GM18520 (cell line): ENCODE measurements at regions not wholly inside any gene's neighbourhood (a gene's known extent, or its start where the extent isn't known, plus 50 kb on each side); places are given as distances from the start of the nearest gene placed in this dataset.
"Not testable (repeated sequence)": the region's sequence is repeated elsewhere in the genome, so short reads cannot be mapped to it uniquely, and the experiment has no call there.

Source experiments
- ATAC-seq: cut with Tn5 transposase; IDR thresholded peaks from one replicate; pipeline ENCODE4 v1.9.1; 2021; ENCODE audit not compliant: unreplicated experiment

DNA sequence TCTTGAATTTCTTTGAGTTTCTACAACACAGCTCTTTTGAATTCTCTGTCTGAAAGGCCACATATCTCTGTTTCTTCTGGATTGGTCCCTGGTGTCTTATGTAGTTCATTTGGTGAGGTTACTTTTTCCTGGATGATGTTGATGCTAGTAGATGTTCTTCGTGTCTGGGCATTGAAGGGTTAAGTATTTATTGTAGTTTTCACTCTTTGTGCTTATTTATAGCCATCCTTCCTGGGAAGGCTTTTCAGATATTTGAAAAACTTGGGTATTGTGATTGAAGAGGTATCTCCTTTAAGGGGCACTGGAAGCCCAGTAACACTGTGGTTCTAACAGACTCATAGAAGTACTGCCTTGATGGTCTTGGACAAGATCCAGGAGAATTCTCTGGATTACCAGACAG, 338.5 kb upstream of the SPRY2 start:
- no peak for ATAC-seq

DNA sequence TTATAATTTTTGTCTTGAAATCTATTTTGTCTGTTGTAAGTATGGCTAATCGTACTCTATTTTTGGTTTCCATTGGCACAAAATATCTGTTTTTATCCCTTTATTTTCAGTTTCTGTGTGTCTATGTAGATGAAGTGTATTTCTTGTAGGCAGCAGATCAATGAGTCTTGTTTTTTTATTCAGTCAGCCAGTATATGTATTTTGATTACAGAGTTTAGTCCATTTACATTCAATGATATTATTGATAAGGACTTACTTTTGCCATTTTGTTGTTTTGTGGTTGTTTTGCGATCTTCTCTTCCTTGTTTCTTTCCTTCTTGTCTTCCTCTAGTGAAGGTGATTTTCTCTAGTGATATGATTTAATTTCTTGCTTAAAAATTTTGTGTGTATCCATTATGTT, 336.3 kb upstream of the SPRY2 start:
- no peak for ATAC-seq

DNA sequence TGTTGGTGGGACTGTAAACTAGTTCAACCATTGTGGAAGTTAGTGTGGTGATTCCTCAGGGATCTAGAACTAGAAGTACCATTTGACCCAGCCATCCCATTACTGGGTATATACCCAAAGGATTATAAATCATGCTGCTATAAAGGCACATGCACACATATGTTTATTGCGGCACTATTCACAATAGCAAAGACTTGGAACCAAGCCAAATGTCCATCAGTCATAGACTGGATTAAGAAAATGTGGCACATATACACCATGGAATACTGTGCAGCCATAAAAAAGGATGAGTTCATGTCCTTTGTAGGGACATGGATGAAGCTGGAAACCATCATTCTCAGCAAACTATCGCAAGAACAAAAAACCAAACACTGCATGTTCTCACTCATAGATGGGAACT, 334.5 kb upstream of the SPRY2 start:
- ATAC-seq, result not testable (repeated sequence)

DNA sequence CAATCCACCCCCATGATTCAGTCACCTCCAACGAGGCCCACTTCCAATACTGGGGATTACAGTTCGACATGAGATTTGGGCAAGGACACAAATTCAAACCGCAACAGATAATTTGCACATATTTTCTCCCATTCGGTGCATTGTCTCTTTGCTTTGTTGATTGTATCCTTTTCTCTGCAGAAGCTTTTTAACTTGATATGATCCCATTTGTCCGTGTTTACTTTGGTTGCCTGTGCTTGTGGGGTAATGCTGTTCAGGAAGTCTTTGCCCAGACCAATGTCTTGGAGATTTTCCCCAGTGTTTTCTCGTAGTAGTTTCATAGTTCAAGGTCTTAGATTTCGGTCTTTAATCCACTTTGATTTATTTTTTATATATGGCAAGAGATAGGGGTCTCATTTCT, 330.8 kb upstream of the SPRY2 start:
- ATAC-seq, result no peak

DNA sequence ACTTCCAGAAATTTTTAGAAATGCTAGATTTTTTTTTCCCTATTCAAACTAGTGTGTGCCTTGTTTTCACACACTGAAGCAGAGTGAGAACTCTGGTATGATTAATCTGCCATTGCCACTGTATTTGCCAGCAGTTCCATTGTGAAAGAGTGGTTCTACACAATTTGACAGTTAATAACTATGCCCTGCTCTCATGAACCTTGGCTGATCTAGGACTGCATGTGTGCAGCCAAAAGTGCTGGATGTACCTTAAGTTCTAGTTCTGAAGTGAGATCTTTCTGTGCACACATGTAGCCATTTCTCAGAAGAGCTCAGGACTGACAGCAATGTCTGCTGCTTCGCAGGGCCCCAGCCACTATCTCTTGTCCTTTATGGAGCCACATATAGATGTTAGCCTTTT, 328.2 kb upstream of the SPRY2 start:
- ATAC-seq, result no peak

DNA sequence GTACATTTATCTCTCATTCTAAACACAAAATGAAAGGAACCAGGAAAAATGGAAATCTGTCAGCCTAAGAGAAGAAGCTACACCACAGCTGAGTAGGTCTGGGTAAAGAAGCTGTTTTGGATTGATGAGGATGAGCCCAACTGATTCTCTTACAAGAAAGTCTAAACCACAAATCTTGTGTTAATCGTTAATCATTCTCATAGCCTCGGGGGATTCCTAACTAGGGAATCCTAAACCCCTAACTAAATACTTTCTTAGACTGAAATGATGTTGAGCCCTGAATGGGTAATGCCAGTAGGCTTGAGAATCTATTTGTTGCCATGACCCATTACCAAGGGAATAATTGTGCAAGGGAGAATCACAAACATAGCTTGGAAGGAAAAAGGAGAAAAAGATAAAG, 327.5 kb upstream of the SPRY2 start:
- no peak for ATAC-seq

DNA sequence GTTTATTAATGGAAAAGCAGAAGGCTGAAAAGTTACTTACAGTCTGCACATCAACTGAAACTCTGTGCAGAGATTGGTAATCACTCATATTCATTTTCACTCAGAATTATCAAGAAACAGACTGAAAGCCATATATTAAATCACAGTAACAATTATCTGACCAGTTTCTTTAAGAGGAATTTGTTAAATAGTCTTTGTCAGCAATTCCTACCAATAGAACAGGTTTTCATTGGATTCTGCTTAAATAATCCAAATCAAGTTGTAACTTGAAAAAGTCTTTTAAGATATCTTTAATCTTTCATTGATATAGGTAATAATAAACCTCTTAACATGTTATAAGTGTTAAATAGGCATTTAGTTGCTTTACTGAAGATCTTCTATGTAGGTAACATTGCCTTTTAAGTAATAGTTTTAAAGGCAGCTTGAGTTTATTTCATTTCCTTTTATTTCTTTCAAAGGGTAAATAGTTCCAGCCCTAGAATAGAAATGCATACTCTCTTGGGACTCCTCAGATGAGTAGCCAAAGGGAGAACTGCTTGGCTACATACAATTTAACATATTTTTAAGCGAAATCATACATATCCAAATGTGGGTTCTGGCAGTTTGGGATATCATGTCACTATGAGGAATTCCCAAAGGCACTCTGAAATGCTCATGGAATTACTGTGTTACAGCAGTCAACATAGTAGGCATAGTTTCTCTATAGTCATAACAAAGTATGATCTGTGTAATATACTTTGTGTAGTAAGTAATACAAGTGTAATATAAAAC, 326.0 kb upstream of the SPRY2 start:
- no peak for ATAC-seq

DNA sequence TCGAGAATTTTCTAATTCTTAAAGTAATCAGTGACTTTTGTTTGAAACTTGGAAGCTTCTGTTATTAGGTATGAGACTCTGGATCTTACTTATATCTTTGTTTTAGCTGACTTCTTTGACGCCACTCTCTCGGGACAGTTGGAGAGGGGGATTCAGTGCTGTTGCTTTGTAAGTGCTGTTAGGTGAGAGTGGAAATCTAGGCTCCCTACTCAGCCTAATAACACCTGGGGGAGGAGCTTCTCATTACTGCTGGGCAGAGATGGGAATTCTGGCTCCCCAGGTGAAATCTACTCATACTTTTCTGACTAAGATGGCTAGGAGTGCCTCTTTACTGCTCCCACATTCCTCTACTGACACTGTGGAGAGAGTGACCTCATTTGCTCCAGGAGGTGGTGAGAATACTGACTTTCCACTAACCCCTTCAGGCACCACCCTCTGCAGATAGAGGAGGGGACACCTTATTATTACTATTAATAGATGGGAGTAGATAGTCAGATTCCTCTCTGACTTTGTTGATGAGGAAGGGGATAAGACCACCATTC, 324.9 kb upstream of the SPRY2 start:
- ATAC-seq, result no peak

DNA sequence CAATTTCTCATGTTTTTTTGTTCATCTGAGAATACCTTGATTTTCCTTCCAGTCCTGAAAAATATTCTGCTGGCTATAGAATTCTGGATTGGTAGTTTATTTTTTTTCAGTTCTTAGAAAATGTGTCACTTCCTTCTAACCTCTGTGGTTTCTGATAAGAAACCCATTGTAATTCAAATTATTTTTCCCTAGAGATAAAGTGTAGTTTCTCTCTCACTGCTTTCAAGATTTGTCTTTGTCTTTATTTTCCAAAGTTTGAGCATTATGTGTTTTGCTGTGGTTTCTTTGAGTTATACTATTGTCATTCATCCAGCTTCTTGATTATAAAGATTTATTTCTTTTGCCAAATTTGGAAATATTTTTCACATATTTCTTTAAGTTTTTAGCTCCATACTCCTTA, 324.0 kb upstream of the SPRY2 start:
- ATAC-seq, result no peak

DNA sequence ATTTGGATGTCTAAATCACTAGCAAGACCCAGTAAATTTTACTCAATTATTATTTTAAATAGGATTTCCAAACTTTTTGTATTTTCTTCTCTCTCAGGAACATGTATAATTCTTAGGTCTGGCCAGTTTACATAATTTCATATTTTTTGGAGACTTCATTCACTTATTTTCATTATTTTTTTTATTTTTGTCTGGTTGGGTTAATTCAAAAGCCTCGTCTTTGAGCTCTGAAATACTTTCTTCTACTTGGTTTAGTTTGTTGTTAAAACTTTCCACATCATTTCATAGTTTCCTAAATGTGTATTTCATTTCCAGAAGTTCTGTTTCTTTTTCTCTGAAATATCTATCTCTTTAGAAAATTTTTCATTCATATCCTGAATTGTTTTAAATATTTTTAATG, 322.9 kb upstream of the SPRY2 start:
- no peak for ATAC-seq

DNA sequence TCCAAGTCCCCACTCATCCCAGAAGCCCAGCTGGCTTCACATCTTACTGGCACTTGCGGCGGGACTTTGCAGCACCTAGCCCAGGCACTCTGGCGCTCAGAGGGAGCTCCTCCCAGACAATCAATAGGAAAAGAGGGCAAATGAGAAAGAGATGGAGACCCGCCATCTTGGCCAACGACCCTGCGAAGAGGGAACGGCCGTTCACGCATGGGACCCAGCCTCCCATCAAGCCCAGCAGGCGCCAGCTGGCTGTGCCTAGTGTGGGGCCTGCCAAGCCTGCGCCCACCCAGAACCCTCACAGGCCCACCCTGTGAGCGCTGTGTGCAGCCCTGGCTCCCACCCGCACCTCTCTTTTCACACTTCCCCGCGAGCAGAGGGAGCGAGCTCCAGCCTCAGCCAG, 317.8 kb upstream of the SPRY2 start:
- ATAC-seq, result no peak

DNA sequence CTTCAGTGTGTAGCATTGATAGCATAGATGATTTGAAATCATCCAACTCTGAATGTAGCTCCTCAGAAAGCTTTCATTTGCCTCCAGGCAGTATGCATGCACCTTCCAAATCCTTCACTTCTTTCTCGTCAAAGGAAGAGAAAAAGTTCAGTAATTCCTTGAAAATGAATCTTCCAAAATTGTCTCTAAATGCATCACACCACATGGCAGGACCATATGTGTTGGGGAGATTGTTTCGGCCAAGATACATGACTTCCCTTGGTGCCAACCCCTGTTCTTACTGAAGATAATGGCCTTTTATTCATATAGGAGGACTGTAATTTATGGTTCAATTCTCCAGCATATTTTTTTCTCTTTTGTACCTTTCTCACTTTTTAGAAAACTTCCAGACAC, 315.6 kb upstream of the SPRY2 start:
- no peak for ATAC-seq

DNA sequence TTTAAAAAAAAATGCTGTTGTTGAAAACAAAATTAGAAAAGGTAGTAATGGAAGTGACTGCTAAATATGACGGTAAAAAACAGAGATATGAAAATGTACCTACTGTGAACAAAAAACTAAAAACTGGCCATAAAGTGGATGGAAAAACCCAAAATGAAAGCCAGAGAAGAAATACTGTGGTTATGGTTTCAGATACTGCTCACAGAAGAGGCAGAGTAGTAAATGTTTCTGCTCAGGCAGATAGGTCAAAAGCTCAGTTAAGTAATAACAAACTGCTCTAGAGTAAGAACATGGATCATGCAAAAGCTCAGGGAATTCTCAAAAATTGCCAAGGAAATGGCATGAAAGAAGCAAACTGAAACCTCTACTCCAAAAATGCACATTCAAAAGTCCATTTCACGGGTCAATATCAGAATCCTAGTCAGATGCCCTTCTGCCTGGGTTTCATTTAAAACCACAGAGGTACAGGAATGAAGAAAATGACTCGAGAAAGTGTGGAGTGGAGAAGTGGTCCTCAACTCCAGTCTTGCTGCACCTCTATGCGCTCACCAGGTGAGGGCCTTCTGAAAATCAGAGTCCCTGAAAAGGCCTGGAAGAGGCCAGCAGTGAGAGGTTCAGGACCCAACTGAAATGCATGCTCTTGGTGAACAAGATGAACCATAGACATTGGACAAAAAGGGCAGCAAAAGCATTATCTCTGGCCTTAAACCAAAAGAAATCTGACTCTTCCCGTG, 315.0 kb upstream of the SPRY2 start:
- no peak for ATAC-seq

DNA sequence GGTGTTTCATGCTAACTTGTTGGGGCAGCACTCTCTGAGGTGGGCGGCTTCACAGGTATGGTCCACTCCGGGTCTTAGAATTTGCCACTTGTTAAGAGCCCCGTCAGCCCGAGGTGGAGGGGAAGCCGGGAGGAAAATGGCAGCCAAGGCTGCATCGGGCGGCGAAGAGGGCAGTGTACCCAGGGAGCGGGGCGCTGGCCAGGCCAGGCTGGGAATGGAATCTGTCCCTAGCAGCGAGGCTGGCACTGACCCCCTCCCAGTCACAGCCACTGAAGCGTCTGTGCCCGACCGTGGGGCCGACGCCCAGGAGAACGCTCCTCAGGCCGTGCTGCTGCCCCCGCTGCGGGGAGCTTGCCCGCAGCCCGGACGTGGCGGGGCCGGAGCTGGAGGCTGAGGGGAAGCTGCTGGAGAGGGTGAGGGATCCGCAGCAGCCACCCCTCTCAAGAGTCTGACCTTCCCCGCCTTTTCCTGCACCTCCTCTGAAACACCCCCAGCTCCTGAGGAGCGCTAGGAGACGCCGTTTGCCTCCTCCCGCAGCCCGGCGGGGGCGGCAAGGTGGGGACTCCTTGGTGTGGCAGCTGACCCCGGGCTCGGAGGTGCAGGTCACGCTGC, 313.8 kb upstream of the SPRY2 start:
- ATAC-seq, result no peak

DNA sequence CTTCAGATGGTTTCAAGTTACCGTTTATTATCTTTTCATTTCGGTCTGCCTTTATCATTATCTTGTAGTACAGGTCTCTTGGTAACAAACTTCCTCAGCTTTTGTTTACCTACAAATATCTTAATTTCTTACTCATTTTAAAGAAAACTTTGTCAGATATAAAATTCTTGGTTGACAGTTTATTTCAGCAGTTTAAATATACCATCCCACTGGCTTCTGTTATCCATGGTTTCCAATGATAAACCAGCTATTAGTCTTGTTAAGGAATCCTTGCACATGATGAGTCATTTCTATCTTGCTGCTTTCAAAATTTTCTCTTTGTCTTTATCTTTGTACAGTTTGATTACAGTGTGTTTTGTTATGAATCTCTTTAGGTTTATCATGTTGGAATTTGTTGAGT, 308.3 kb upstream of the SPRY2 start:
- no peak for ATAC-seq

DNA sequence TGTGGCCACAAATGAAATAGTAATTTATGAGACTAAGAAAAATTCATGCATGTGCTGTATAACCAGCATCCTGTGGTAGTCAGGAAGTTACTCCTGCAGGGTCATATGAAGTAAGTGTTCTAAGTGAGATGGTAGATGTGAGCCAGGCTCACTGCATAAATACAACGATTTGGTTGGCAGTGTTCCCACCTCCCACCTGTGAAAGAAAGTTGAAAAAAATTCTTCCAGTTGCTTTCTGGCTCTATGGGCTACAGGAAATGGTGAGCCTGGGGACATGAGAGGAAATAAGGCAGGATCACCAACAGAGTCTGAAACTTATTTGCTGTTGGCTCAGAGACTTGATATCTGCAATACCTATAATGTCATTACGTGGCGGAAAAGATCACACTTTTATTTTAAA, 301.7 kb upstream of the SPRY2 start:
- ATAC-seq, result no peak

DNA sequence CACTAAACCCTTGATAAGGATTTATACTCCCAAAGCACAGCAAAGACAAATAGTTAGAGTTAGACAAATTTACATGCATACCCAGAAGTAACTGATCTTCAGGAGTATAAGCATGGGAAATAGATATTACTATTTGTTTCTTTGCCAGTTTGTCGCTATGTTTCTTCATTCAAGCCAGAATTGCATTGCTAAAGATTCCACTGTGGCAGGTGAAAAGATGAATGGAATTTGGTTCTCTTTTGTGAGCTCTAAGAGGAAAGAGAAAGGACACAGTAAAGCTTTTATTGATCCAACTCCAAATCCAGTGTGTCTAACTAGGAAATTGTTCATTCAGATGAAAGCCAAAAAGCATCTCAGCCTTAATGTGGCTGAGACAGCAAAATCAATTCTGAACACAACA, 292.3 kb upstream of the SPRY2 start:
- no peak for ATAC-seq

DNA sequence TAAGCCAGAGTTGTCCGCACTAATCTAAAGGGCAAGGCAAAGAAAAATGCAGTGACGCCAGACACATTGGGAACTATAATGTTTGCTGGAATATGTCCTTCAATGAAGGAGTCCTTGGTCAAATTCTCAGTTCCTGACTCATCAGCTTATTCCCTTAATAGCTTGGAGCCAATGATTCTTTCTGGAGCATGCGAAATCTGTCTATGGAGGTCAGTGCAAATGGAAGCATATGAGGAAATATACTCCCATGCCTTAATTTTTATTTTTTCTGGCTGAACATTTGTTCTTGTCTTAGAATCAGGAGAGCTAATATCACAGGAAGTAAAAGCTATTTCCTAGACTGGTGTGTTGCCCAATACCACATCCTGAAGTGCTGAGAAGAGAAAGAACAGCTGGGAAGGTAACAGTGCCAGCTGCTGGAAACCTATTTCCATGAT, 289.8 kb upstream of the SPRY2 start:
- no peak for ATAC-seq

DNA sequence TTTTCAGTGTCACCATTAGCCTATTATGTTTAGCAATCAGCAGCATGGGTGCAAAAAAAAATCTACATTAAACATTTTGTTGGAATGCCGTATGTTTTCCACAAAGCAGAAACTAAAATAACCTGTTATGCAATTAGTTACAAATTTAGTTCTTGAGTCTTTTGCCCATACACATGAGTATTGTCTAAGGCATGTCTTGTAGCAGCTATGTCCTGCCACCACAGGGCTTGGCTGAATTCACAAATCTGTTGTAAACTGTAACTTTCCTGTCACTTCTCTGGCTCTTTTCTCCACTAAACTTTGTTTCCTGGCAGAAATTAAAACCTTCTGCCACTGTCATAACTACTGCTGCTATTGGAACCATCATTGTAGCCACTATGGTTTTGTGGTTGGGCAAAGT, 277.9 kb upstream of the SPRY2 start:
- ATAC-seq, result no peak

DNA sequence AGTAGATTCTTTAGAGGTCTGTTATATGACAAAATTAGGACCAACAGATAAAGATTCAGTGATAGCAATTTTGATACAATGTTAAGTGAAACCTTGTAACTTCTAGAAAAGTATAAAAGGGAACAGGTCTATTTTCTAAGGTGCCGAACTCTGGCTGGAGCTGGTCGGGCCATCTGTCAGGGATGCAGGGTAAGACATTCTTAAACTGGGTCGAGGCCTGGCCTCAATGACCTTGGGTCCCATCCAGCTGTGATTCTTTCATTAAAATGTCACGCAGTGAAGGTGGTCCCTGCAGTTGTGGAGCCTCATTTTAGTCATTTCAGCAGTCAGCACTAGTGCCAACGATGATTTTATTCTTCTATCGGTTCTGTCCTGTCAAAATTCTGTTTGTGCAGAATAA, 271.9 kb upstream of the SPRY2 start:
- ATAC-seq, result no peak

DNA sequence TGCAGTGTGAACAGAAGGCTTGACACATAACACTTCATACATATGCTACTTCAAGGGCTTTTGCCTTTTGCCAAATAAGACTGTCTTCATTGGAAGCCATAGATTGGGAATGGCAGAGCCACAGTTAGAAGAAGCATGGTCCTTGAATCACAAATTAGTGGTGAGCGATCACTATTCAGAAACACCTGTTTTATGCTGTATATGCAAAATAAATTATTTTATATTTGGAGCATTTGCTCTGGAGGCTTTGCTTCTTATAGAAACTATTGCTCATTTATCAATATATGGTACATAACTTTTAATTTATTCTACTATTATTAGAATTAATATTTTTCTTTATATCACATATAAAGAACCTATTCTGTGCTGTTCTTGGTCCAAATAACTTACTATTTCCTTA, 270.4 kb upstream of the SPRY2 start:
- no peak for ATAC-seq

DNA sequence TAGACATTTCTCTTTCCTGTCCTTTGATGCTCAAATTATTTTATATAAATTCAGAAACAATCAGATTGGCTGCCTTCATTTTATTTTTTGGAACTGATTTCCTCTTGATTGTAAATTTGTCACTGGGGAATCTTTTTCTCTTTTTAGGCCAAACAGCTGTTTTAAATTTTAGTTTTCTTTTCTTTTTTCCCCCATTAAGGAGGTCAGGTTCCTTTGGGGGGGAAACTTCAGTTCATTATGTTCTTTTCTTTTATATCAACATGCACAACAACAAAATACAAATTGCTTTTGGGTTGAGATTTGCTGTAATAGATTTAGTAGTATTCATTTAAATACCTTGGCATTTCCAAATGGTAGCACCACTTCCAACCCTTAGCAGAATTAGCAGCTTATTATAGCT, 264.8 kb upstream of the SPRY2 start:
- ATAC-seq, result no peak
